Tibial nerve (tissue), 4 donors: ENCODE measurements at regions not wholly inside any gene's neighbourhood (a gene's known extent, or its start where the extent isn't known, plus 50 kb on each side); places are given as distances from the start of the nearest gene placed in this dataset.

Experiments used
- DNase-seq, 2 donors: peaks; one replicate each; pipeline ENCODE4 v3.0.0-alpha.2; 2019; ENCODE audit warnings: low spot score in 2 of 2
- H3K27ac ChIP-seq, 4 donors: fragments of 200-600 bp; sonication (generic) in 3 of 4; one replicate each; pipeline ENCODE4 v1.5.1; 2017 to 2019; ENCODE audit warnings: mild to moderate bottlenecking in 1 of 4
- H3K27me3 ChIP-seq, 2 donors: fragments of 200-600 bp; sonication (generic) in 1 of 2; one replicate each; pipeline versions ENCODE4 v1.5.1 to v1.6.0; 2017 to 2019
- H3K36me3 ChIP-seq, 3 donors: fragments of 200-600 bp; sonication (generic); one replicate each; pipeline ENCODE4 v1.5.1; 2018 to 2019
- H3K4me1 ChIP-seq, 4 donors: fragments of 200-600 bp; sonication (generic) in 3 of 4; one replicate each; pipeline ENCODE4 v1.5.1; 2017 to 2019
- H3K4me3 ChIP-seq, 4 donors: fragments of 200-600 bp; sonication (generic) in 3 of 4; one replicate each; pipeline ENCODE4 v1.5.1; 2017 to 2019; ENCODE audit warnings: mild to moderate bottlenecking in 1 of 4, moderate library complexity in 1 of 4
- H3K9me3 ChIP-seq, 4 donors: fragments of 200-600 bp; sonication (generic) in 3 of 4; one replicate each; pipeline ENCODE4 v1.5.1; 2017 to 2019
- EP300 ChIP-seq, 2 donors: sonication (generic); formaldehyde crosslinking; IDR thresholded peaks; one replicate each; pipeline ENCODE4 v1.6.1; 2017; ENCODE audit warnings: antibody characterized with exemption in 2 of 2, mild to moderate bottlenecking in 1 of 2
- POLR2A ChIP-seq, 2 donors: fragments of 450-650 bp; IDR thresholded peaks; one replicate each; pipeline ENCODE4 v1.6.1; 2017; ENCODE audit warnings: antibody characterized with exemption in 2 of 2, mild to moderate bottlenecking in 2 of 2, moderate library complexity in 2 of 2
- WGBS, 2 donors: methylation state at CpG; one replicate each; pipeline ENCODE4 v1.1.5; 2018; 5-methylcytosine and 5-hydroxymethylcytosine counted together
- TF ChIP-seq, protein P1 (sequence below), 5 experiments: fragments of 200-600 bp in 3 of 5; fragments of 450-650 bp in 2 of 5; sonication (generic) in 3 of 5; IDR thresholded peaks; one replicate each; pipeline ENCODE4 v1.5.1; 2016 to 2019; ENCODE audit warnings: antibody characterized with exemption in 5 of 5, mild to moderate bottlenecking in 3 of 5, moderate library complexity in 2 of 5

DNA sequence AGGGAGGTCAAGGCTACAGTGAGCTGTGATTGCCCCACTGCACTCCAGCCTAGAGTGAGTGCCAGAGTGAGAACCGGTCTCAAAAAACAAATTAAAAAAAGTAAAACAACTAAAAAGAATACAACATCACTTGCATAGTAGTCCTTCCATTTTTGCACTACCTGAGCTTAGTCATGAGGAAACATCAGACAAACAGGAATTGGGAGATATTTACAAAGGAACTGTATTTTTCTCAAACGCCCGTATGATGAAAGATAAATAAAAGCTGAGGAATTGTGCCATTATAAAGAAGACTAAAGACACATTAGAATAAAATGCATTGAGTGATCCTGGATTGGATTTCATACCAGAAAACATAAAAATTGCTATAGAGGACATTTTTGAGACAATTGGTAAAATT, 50.0 kb upstream of the ATP8B1 start:
- Histone ChIP-seq H3K4me3 (no peak overlapping the region), H3K9me3 (peaks cover 0 to 7% (median 0%) of the 10 kb centered on the region in 4 donors), H3K36me3 (no peaks in the 10 kb centered on the region), H3K27me3 (no peaks in the 10 kb centered on the region), H3K4me1 (no peaks in the 10 kb centered on the region), H3K27ac (no peak overlapping the region)
- DNase-seq, result no peak
- WGBS, 2 donors, result 65 to 77% methylated on average over 3 of the region's 3 CpGs
- TF ChIP-seq POLR2A (IDR thresholded peaks at IDR 0.05), result no peak
- TF ChIP-seq, protein P1, sequence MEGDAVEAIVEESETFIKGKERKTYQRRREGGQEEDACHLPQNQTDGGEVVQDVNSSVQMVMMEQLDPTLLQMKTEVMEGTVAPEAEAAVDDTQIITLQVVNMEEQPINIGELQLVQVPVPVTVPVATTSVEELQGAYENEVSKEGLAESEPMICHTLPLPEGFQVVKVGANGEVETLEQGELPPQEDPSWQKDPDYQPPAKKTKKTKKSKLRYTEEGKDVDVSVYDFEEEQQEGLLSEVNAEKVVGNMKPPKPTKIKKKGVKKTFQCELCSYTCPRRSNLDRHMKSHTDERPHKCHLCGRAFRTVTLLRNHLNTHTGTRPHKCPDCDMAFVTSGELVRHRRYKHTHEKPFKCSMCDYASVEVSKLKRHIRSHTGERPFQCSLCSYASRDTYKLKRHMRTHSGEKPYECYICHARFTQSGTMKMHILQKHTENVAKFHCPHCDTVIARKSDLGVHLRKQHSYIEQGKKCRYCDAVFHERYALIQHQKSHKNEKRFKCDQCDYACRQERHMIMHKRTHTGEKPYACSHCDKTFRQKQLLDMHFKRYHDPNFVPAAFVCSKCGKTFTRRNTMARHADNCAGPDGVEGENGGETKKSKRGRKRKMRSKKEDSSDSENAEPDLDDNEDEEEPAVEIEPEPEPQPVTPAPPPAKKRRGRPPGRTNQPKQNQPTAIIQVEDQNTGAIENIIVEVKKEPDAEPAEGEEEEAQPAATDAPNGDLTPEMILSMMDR (IDR thresholded peaks at IDR 0.05), result no peak
- TF ChIP-seq EP300 (IDR thresholded peaks at IDR 0.05), result no peak
